Neuron (in vitro differentiated cells): ENCODE measurements at regions not wholly inside any gene's neighbourhood (a gene's known extent, or its start where the extent isn't known, plus 50 kb on each side); places are given as distances from the start of the nearest gene placed in this dataset.
A peak's percentile ranks its signal among the peaks of the same experiment; 100 is the strongest.
"Not testable (repeated sequence)": the region's sequence is repeated elsewhere in the genome, so short reads cannot be mapped to it uniquely, and the experiment has no call there.

Source experiments
- H2AFZ ChIP-seq: one replicate; pipeline ENCODE4 v1.6.1; 2013; ENCODE audit warnings: low read depth, mild to moderate bottlenecking, inconsistent platforms, low read length, moderate library complexity
- H3K27me3 ChIP-seq: one replicate; pipeline ENCODE4 v1.6.1; 2013; ENCODE audit warnings: low read length; ENCODE audit not compliant: insufficient read depth
- H3K36me3 ChIP-seq: one replicate; pipeline ENCODE4 v1.6.1; 2013; ENCODE audit warnings: low read length; ENCODE audit not compliant: insufficient read depth
- H3K4me1 ChIP-seq: one replicate; pipeline ENCODE4 v1.6.1; 2013; ENCODE audit warnings: low read length; ENCODE audit not compliant: insufficient read depth
- H3K4me3 ChIP-seq: 2 replicates; pipeline ENCODE4 v1.5.1; 2013; ENCODE audit warnings: mild to moderate bottlenecking, low read length, moderate library complexity
- H3K9me3 ChIP-seq: one replicate; pipeline ENCODE4 v1.6.1; 2013; ENCODE audit warnings: low read length

DNA sequence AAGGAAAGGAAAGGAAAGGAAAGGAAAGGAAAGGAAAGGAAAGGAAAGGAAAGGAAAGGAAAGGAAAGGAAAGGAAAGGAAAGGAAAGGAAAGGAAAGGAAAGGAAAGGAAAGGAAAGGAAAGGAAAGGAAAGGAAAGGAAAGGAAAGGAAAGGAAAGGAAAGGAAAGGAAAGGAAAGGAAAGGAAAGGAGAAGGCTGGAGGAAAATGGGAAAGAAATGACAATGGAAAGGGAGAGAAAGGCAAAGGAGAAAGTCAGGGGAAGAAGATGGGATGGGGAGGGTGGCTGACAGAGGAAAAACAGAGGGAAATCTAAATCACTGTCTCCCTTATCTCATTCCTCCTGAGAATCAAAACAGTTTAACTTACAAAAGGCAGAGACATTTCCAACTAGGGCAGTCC, 156.3 kb downstream of the C1D start:
- not testable (repeated sequence) for H3K4me1 ChIP-seq, H3K4me3 ChIP-seq, H3K9me3 ChIP-seq, H2AFZ ChIP-seq, H3K36me3 ChIP-seq, H3K27me3 ChIP-seq

- Histone ChIP-seq H3K4me1 (no peaks in the 10 kb centered on the region), H3K27me3 (no peaks in the 10 kb centered on the region), H3K4me3 (no peak overlapping the region), H3K9me3 (no peaks in the 10 kb centered on the region), H3K36me3 (no peaks in the 10 kb centered on the region), H2AFZ (no peak overlapping the region)
Measured at GRCh38 chr2:67917332-67918054, 145.3 kb downstream of the C1D start.

DNA sequence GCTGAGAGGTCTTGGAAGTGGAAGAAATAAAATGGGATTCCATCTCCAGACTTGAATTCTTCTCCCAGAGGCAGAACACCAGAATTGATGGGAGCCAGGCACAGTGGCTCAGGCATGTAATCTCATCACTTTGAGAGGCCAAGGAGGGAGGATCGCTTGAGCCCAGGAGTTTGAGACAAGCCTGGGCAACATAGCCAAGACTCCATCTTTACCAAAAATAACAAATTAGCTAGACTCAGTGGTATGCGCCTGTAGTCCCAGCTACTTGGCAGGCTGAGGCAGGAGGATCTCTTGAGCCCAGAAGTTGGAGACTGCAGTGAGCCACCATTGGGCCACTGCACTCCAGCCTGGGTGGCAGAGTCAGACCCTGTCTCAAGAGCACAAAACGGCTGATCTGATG, 144.3 kb downstream of the C1D start:
- Histone ChIP-seq H3K9me3 (no peaks in the 10 kb centered on the region), H3K27me3 (no peaks in the 10 kb centered on the region), H3K36me3 (no peaks in the 10 kb centered on the region), H3K4me3 (no peak overlapping the region), H3K4me1 (no peaks in the 10 kb centered on the region), H2AFZ (no peak overlapping the region)

DNA sequence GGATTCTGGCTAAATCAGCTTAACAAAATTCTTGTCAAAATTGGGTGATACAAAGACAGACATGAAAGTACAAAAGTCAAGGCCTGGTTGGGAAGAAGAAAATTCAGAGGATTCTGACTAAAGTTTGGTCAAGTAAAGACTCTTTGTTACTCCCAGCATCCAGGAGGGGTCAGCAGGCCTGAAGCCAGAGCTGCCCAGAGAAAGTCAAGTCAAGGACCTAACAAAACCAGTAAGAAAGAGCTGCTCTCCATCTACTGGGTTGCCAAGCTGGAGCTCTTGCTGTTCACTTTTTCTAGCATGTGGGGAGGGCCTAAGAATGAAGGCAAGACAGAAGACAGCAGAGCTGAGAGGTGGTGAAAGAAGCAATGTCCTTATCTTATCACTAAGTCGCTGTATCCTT, 143.3 kb downstream of the C1D start:
- H3K4me3 ChIP-seq, result no peak overlapping the region

DNA sequence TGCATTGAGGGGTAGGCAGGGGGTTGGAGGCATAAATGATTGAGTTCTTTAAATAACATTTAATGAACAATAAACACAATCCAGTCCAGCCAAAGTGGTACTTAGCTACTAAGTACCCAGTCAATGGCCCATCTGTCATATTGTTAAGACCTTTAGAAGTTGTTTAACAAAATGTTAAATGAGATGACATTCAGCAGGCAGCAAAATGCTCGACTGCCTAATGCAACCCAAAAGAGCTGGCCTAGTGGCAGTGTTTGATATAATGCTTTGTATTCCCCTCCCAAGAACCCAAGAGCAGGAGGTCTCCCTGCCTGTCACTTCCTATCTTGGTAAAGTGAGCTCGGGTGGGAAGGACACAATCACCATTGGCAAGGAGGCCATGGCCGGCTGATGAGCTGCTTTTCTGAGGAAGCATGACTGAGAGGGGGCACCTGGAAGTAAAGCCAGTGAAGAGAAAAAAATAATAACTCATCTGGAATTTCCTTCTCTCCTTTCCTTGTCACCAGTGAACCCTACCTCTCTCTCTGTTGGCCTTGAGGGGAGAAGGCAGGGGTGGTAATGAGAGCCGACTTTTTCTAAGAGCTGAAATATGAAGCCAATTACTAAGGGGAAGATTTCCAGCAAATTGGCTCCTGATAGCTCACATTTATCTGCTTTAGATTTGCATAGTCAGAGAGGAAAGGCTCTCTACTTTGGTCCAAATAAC, 140.6 kb downstream of the C1D start:
- no peaks in the 10 kb centered on the region for H3K9me3 ChIP-seq
- H3K36me3 ChIP-seq, result no peaks in the 10 kb centered on the region
- H2AFZ ChIP-seq, result no peak overlapping the region
- no peaks in the 10 kb centered on the region for H3K27me3 ChIP-seq
- no peaks in the 10 kb centered on the region for H3K4me1 ChIP-seq
- H3K4me3 ChIP-seq, result no peak overlapping the region

More for the DNA sequence above, 143.3 kb downstream of the C1D start:
- Histone ChIP-seq H2AFZ (no peak overlapping the region), H3K4me1 (no peaks in the 10 kb centered on the region), H3K36me3 (no peaks in the 10 kb centered on the region), H3K9me3 (no peaks in the 10 kb centered on the region), H3K27me3 (no peaks in the 10 kb centered on the region)

- Histone ChIP-seq H3K27me3 (no peaks in the 10 kb centered on the region), H3K4me3 (no peak overlapping the region), H3K36me3 (no peaks in the 10 kb centered on the region), H2AFZ (no peak overlapping the region), H3K9me3 (no peaks in the 10 kb centered on the region), H3K4me1 (no peaks in the 10 kb centered on the region)
Measured at GRCh38 chr2:67923696-67924095, 139.1 kb downstream of the C1D start.

- Histone ChIP-seq H2AFZ (no peak overlapping the region), H3K27me3 (no peaks in the 10 kb centered on the region), H3K4me3 (no peak overlapping the region), H3K36me3 (no peaks in the 10 kb centered on the region), H3K4me1 (peaks cover 7% of the 10 kb centered on the region), H3K9me3 (no peaks in the 10 kb centered on the region)
Measured at GRCh38 chr2:67927501-67927900, 135.3 kb downstream of the C1D start.

GRCh38 chr2:67930156-67930555, 132.6 kb downstream of the C1D start:
- Histone ChIP-seq H3K9me3 (no peaks in the 10 kb centered on the region), H3K36me3 (no peaks in the 10 kb centered on the region), H2AFZ (no peak overlapping the region), H3K4me3 (no peak overlapping the region), H3K4me1 (peaks cover 7% of the 10 kb centered on the region), H3K27me3 (no peaks in the 10 kb centered on the region)

DNA sequence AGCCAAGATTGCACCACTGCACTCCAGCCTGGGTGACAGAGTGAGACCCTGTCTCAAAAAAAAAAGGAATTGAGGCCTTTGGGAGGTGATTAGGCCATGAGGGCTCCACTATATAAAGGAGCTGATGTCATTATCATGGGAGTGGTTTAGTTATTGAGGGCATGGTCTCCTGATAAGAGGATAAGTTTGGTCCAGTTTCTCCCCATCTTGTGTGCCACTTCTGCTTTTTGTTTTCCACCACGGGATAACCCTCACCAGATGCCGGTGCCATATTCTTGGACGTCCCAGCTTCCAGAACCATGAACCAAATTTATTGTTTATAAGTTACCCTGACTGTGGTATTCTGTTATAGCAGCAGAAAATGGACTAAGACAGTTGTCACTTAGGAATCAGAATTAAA, 125.8 kb downstream of the C1D start:
- Histone ChIP-seq H2AFZ (no peak overlapping the region), H3K4me1 (no peaks in the 10 kb centered on the region), H3K27me3 (no peaks in the 10 kb centered on the region), H3K4me3 (no peak overlapping the region), H3K36me3 (no peaks in the 10 kb centered on the region), H3K9me3 (no peaks in the 10 kb centered on the region)

DNA sequence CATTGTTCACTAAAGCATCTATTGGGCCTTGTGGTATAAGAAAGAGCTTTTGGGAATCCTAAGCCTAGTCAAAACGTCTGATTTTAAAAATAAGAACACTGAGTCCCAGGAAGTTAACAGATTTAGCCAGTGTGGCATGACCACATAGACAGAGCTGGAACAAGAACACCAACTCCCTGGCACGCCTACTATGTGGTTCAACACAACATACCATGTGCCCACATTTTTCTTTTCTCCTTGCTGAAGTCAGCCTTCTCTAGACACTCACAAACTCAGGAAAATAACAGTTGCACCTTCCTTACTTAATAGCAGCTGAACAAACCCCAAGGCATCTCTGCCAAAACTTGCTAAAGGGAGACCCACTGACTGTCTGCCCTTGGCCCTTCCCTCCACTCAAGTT, 124.8 kb downstream of the C1D start:
- no peaks in the 10 kb centered on the region for H3K27me3 ChIP-seq
- no peak overlapping the region for H2AFZ ChIP-seq
- no peaks in the 10 kb centered on the region for H3K36me3 ChIP-seq
- H3K4me1 ChIP-seq, result no peaks in the 10 kb centered on the region
- no peaks in the 10 kb centered on the region for H3K9me3 ChIP-seq
- H3K4me3 ChIP-seq, result no peak overlapping the region

GRCh38 chr2:67945056-67945455, 117.7 kb downstream of the C1D start:
- H3K4me3 ChIP-seq, result no peak overlapping the region
- H3K27me3 ChIP-seq, result no peaks in the 10 kb centered on the region

GRCh38 chr2:67945940-67946339, 116.9 kb downstream of the C1D start:
- Histone ChIP-seq H3K27me3 (no peaks in the 10 kb centered on the region), H3K9me3 (no peaks in the 10 kb centered on the region), H2AFZ (peak overlapping the region; percentile 36), H3K4me1 (peaks cover 24% of the 10 kb centered on the region), H3K4me3 (no peak overlapping the region), H3K36me3 (no peaks in the 10 kb centered on the region)

More at GRCh38 chr2:67945056-67945455, 117.7 kb downstream of the C1D start:
- no peak overlapping the region for H2AFZ ChIP-seq
- no peaks in the 10 kb centered on the region for H3K36me3 ChIP-seq
- peaks cover 24% of the 10 kb centered on the region for H3K4me1 ChIP-seq
- H3K9me3 ChIP-seq, result no peaks in the 10 kb centered on the region

GRCh38 chr2:67948057-67948456, 114.7 kb downstream of the C1D start:
- peaks cover 24% of the 10 kb centered on the region for H3K4me1 ChIP-seq
- H3K9me3 ChIP-seq, result no peaks in the 10 kb centered on the region
- H3K36me3 ChIP-seq, result no peaks in the 10 kb centered on the region
- no peak overlapping the region for H2AFZ ChIP-seq
- H3K27me3 ChIP-seq, result no peaks in the 10 kb centered on the region
- no peak overlapping the region for H3K4me3 ChIP-seq
